Femur (tissue), 1 donor: ENCODE measurements at regions not wholly inside any gene's neighbourhood (a gene's known extent, or its start where the extent isn't known, plus 50 kb on each side); places are given as distances from the start of the nearest gene placed in this dataset.

Source experiments
- DNase-seq: peaks from one replicate; pipeline ENCODE4 v3.0.0-alpha.2; 2017

GRCh38 chr1:62917314-62917713, 133.4 kb downstream of the ATG4C start:
- DNase-seq = no peak

GRCh38 chr1:62917805-62918204, 133.9 kb downstream of the ATG4C start:
- no peak for DNase-seq

GRCh38 chr1:62918700-62919099, 134.8 kb downstream of the ATG4C start:
- no peak for DNase-seq

- DNase-seq = no peak
Measured at GRCh38 chr1:62922006-62922405, 138.1 kb downstream of the ATG4C start.

- DNase-seq = no peak
Measured at GRCh38 chr1:62924983-62925790, 141.3 kb downstream of the ATG4C start.

- no peak for DNase-seq
Measured at GRCh38 chr1:62926681-62927252, 142.8 kb downstream of the ATG4C start.

- DNase-seq = no peak
Measured at GRCh38 chr1:62928885-62929284, 145.0 kb downstream of the ATG4C start.

- DNase-seq = no peak
Measured at GRCh38 chr1:62937634-62938296, 153.8 kb downstream of the ATG4C start.

- DNase-seq = no peak
Measured at GRCh38 chr1:62941780-62942179, 157.8 kb downstream of the ATG4C start.

GRCh38 chr1:62946511-62946910, 162.6 kb downstream of the ATG4C start:
- DNase-seq = no peak

- DNase-seq = no peak
Measured at GRCh38 chr1:62951428-62951827, 167.5 kb downstream of the ATG4C start.

- no peak for DNase-seq
Measured at GRCh38 chr1:62952596-62952995, 168.7 kb downstream of the ATG4C start.

- peak; percentile 46 for DNase-seq
Measured at GRCh38 chr1:62953633-62954032, 169.7 kb downstream of the ATG4C start.

- DNase-seq = no peak
Measured at GRCh38 chr1:62954758-62955157, 170.8 kb downstream of the ATG4C start.

GRCh38 chr1:62955666-62956065, 171.7 kb downstream of the ATG4C start:
- no peak for DNase-seq

GRCh38 chr1:62962014-62962812, 178.3 kb downstream of the ATG4C start:
- DNase-seq = no peak

GRCh38 chr1:62962901-62963776, 179.2 kb downstream of the ATG4C start:
- DNase-seq = peak; percentile 59

- no peak for DNase-seq
Measured at GRCh38 chr1:62964141-62964540, 180.2 kb downstream of the ATG4C start.

GRCh38 chr1:62967031-62967430, 183.1 kb downstream of the ATG4C start:
- DNase-seq = no peak

GRCh38 chr1:62977366-62977765, 193.4 kb downstream of the ATG4C start:
- DNase-seq = no peak

GRCh38 chr1:62978741-62979140, 194.8 kb downstream of the ATG4C start:
- DNase-seq = no peak

- DNase-seq = no peak
Measured at GRCh38 chr1:62981434-62981833, 197.5 kb downstream of the ATG4C start.
